WI38 (cell line): ENCODE measurements at regions not wholly inside any gene's neighbourhood (a gene's known extent, or its start where the extent isn't known, plus 50 kb on each side); places are given as distances from the start of the nearest gene placed in this dataset.

ENCODE experiments used
- H3K4me3 ChIP-seq: 2 replicates; pipeline ENCODE4 v1.5.1; 2011; ENCODE audit warnings: low read depth, mild to moderate bottlenecking, control low read depth, low read length
- CTCF ChIP-seq: IDR thresholded peaks from 2 replicates; pipeline ENCODE4 v1.5.1; 2012; ENCODE audit warnings: low read depth, mild to moderate bottlenecking, control low read depth, low read length

- no peak overlapping the region for H3K4me3 ChIP-seq
- no peak for TF ChIP-seq CTCF
Measured at GRCh38 chr6:137692308-137692707, 174.8 kb upstream of the TNFAIP3 start.

DNA sequence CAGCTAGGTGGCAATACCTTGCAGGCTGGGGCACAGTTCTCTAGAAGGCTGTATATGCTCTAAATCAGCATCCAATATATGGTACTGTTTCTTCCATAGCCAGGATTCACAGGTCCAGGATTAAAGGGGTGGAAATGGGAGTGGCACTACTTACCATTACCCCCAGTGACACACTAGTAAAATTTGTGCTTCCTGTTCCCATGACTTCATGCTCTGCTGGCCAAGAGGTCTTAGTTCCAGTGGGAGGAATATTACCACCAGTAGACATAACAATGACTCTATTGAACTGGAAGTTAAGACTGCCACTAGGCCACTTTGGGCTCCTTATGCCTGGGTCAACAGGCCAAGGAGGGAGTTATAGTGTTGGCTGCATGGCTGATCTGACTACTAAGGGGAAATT, 174.3 kb upstream of the TNFAIP3 start:
- H3K4me3 ChIP-seq = no peak overlapping the region
- TF ChIP-seq CTCF = no peak

DNA sequence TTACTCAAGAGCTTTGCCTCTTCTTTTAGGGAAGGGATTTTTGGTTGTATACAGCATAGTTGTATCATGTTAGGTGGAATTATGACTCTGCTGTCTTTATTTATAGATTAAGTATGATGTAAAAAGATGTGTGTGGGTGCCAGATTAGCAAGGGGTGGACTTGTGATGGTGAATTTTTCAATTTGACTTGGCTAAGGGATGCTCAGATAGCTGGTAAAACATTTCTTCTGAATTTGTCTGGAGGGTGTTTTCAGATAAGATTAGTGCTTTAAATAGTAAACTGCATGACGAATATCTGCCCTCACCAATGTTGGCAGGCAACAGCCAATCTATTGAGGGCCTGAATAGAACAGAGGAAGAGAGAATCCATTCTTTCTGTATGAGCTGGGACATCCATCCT, 173.3 kb upstream of the TNFAIP3 start:
- H3K4me3 ChIP-seq = no peak overlapping the region
- TF ChIP-seq CTCF = no peak

DNA sequence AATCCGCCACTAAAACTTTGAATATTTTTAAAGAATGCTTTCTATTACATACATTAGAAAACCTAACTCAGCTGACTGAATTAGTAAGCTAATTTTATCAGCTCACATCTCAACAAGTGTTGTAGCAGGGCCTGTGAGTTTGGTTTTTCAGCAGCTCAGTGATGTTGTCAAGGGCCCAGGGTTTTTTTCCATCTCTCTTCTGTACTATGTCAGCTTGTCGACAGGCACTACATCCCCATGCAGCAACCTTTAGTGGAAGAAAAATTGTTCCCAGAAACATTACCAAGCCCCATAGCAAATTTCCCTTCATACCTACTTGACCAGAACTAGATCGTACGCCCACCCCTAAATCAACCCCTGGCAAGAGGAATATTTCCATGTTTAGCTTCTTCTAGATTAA, 170.3 kb upstream of the TNFAIP3 start:
- H3K4me3 ChIP-seq = no peak overlapping the region
- TF ChIP-seq CTCF = no peak

DNA sequence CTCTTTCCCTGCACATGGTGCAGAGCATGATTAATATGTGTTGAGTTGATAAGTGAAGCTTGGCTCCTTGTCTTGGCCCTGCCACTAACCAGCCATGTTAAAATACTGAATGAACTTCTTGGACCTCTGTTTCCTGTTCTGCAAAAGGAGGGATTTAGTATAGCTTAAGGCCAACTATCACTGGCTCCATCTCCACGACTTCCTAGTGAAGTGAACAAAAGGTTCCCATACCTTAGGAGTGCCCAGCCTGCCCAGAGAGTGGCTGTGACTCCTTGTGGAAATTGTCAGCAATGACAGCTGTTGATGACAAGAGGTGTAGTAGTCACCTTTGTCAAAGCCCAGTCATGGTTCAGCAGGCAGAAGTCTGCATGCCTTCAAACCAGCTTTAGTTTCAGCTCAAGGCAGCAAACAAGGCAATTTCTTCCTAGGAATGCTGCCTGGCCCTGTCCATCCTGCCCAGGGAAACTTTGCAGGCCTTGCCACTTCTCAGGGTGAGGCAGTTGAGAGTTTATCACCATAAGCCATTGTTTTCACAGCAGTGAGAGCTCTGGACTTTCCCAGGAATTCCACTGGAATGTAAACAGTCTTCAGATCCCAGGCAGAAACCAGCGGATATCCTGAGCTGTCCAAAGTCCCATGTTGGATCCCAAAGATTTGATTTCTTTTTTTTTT, 169.7 kb upstream of the TNFAIP3 start:
- TF ChIP-seq CTCF = no peak
- H3K4me3 ChIP-seq = no peak overlapping the region

- no peak overlapping the region for H3K4me3 ChIP-seq
- no peak for TF ChIP-seq CTCF
Measured at GRCh38 chr6:137698636-137699030, 168.4 kb upstream of the TNFAIP3 start.

DNA sequence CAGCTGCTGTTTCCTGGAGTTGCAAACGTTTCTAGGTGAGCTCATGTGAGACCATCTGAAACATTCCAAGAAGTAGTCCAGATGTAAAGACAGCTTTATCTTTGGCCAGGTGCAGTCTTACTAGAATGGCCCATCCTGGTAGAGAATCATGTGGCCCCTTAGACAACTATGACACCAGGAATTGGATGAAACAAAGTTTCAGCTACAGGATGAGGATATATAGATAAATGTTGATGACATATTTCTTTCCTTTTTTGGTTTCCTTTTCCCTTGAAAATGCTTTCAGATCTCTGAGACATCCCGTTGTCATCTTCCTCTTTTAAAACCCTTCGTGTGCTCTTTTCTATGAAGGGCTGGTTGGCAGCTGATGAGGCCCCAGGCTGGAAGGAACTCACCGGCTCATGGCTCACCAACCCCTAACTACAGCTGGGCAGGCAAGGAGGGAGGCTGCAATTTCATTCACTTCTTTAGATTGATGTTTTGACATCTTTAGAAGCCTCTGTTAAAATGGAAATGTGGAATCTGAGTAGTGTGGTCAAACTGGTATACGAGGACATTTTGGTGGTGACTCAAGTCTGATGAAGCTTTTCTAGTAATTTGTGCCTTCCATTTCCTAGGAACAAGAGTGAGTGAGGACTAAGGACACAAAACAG, 167.9 kb upstream of the TNFAIP3 start:
- no peak overlapping the region for H3K4me3 ChIP-seq
- TF ChIP-seq CTCF = no peak
